NCI-H1930 (cell line): ENCODE measurements at regions not wholly inside any gene's neighbourhood (a gene's known extent, or its start where the extent isn't known, plus 50 kb on each side); places are given as distances from the start of the nearest gene placed in this dataset.

Source experiments
- DNase-seq, 2 experiments: peaks; one replicate each; lab custom pipeline; 2025; lab: John Stamatoyannopoulos, UW

DNA sequence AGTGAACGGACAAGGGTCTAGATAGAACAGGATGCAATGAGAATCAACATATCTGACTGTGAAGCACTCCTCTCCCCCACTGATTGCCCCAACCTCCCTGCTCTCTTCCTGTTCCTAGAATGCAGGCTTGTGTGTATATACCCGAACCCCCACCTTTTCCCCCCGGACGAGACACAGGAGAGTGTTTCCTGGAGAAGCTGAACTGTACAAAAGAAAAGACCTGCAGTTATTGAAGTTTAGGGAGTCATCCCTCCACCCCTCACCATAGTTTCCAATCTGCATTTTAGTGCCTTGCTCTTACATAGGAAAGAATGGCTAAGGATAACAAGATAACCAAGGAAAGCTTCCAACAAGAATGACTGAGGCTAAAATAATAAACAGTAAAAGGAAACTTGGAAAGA, 55.5 kb upstream of the PDE10A start:
- no peak for DNase-seq

DNA sequence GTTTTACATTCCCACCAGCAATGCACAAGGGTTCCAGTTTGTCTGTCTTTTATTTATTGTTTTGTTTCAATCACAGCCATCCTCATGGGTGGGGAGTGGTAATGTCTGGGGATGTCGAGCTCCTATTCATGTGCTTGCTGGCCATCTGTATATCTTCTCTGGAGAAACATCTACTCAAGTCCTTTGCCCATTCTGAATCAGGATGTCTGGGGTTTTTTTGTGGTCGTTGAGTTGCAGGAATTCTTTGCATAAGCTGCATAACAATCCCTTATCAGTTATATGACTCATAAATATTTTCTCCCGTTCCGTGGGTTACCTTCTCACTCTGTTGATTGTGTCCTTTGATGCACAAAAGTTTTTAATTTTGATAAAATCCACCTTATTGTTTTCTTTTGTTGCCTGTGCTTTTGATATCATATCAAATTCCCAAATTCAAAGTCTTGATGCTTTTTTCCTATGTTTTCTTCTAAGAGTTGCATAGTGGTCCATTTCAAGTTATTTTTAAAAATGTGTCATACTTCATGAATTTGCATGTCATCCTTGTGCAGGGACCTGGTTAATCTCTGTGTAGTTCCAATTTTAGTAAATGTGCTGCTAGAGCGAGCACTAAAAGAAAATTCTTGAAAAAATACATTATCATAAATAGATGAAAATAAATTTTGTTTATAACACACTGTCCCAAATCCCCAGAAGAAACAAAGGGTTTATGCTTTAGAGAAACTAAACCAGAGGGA, 54.9 kb upstream of the PDE10A start:
- DNase-seq: no peak

DNA sequence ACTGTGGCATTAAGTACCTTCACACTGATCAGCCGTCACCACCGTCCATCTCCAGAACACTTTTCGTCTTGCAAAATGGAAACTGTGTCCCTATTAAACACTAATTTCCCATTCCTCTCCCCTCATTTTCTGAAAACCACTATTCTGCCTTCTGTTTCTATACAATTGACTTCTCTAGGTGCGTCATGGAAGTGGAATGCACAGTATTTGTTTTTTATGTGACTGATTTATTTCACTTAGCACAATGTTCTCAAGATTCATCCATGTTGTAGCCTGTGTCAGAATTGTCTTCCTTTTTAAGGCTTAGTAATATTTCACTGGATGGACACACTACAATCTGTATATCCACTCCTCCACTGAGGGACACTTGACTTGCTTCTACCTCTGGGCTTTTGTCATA, 53.8 kb upstream of the PDE10A start:
- no peak for DNase-seq

DNA sequence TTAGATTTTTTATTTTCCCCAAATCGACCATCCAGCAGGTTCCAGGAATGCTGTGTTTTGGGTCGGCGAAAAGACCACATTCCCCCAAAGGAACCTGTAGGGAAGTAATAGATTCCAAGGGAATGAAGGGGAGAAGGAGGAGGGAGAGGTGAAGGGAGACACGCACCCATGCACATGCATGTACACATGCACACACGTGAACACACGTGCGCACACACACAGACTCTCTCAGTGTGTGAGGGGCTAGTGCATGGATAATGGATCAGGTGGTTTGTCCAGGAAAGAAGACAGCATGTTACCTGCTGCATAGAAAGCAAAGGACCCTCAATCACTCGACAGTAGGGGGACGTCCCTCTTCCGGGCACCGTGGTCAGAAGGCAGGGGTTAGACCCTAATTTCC, 52.4 kb upstream of the PDE10A start:
- no peak for DNase-seq

DNA sequence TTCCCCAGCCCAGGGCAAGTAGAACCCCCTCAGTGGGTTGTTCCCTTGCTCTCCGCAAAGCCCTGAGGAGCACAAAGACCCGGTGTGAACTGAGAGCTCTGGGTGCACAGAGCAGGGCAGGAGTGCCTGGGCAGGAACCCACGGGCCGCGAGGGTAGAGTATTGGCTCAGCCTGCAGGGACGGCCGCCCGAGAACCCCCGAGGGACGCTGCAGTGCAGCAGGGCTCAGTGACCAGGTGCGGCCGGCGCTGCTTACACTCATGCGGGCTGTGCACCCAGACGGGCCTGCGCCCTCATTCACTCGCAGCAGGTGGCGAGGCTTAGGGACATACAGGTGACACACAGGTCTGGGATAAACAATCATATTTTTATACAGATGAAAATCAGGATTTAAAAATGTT, 51.9 kb upstream of the PDE10A start:
- no peak for DNase-seq

DNA sequence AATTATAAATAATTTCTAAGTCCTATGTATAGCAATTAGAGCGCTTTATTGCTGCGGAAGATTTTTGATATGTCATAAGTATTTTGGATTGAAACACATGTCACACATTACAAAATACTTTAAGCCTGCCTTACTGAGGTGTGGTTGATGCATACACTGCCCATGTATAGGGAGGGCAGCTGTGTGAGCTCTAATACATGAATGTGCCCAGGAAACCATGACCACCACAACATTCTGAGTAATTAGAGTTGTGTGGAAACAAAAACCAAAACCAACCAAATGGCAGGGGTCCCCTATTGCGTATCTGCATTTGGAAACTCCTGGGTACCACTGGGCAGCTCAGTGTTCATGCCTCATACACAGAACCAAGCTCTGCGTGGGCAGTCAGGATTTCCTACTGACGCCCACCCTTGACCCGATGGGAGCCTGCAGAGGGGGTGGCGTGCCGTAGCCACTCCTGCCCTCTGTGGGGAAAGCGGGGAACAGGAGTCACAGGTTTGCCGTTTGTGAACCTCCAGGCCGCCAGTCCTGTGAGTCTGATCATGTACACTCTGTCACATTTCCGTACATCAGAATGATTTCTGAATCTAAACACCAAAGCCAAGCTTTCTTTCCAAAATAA, 50.9 kb upstream of the PDE10A start:
- DNase-seq: no peak
